WTC11 (cell line): ENCODE measurements at regions not wholly inside any gene's neighbourhood (a gene's known extent, or its start where the extent isn't known, plus 50 kb on each side); places are given as distances from the start of the nearest gene placed in this dataset.

Experiments used
- ATAC-seq: fragments of 200-7000 bp; cut with Tn5 transposase; 2 replicates; pipeline ENCODE4 v1.10.0; 2021; ENCODE audit warnings: mild to moderate bottlenecking, moderate library complexity
- CTCF ChIA-PET: fragments of 300-600 bp; sonication (Branson Sonifier 250); formaldehyde crosslinking; loops from one replicate; lab custom pipeline; 2021; ENCODE audit warnings: antibody characterized with exemption; lab: Charles Lee
- POLR2A ChIA-PET: fragments of 350-600 bp; sonication (Branson Sonifier 250); formaldehyde crosslinking; loops from one replicate; lab custom pipeline; 2021; ENCODE audit warnings: antibody characterized with exemption; lab: Charles Lee
- DNase-seq: peaks from one replicate; pipeline ENCODE4 v3.0.0; 2021; ENCODE audit warnings: low spot score
- H3K27ac Mint-ChIP-seq: 2 replicates; pipeline ENCODE4 v1.8.0; 2021; ENCODE audit warnings: mixed read lengths
- H3K27me3 Mint-ChIP-seq: 2 replicates; pipeline ENCODE4 v1.8.0; 2021; ENCODE audit warnings: low read depth, mild to moderate bottlenecking, moderate library complexity, mixed read lengths
- H3K36me3 Mint-ChIP-seq: 2 replicates; pipeline ENCODE4 v1.8.0; 2021; ENCODE audit warnings: mixed read lengths
- H3K4me1 Mint-ChIP-seq: 2 replicates; pipeline ENCODE4 v1.8.0; 2022; ENCODE audit warnings: mixed read lengths
- H3K4me3 Mint-ChIP-seq: 2 replicates; pipeline ENCODE4 v1.8.0; 2021; ENCODE audit warnings: mild to moderate bottlenecking, moderate library complexity, mixed read lengths
- H3K9me3 Mint-ChIP-seq: 2 replicates; pipeline ENCODE4 v1.8.0; 2021; ENCODE audit warnings: mixed read lengths
- CTCF ChIP-seq: fragments of 200-600 bp; IDR thresholded peaks from 2 replicates; pipeline ENCODE4 v1.8.0; 2022; ENCODE audit warnings: antibody characterized with exemption
- IRF2 ChIP-seq: sonication (generic); formaldehyde crosslinking; IDR thresholded peaks from 2 replicates; pipeline ENCODE4 v1.8.0; 2022; ENCODE audit warnings: low read depth, missing genetic modification reagents, borderline replicate concordance
- NR1H2 ChIP-seq: sonication (generic); formaldehyde crosslinking; IDR thresholded peaks from 2 replicates; pipeline ENCODE4 v1.9.0; 2021; ENCODE audit warnings: mild to moderate bottlenecking, moderate library complexity, missing genetic modification reagents
- USF2 ChIP-seq: sonication (generic); formaldehyde crosslinking; IDR thresholded peaks from 2 replicates; pipeline ENCODE4 v1.8.1; 2023; ENCODE audit warnings: mild to moderate bottlenecking, missing genetic modification reagents, moderate library complexity
- ZSCAN18 ChIP-seq: fragments of 250-450 bp; sonication (Bioruptor Pico); IDR thresholded peaks from 2 replicates; pipeline ENCODE4 v2.1.2; 2022; ENCODE audit warnings: mild to moderate bottlenecking, moderate library complexity

GRCh38 chr10:127678091-127678490 lies 58.9 kb upstream of the FOXI2 start (continued):
- TF ChIP-seq IRF2 (no peak), ZSCAN18 (CRISPR knock-in tag) (no peak)

GRCh38 chr10:127679642-127680255 lies 57.2 kb upstream of the FOXI2 start:
- DNase-seq: peak; percentile 22
- Mint-ChIP-seq H3K36me3 (no peaks in the 10 kb centered on the region), H3K4me1 (peaks cover 8% of the 10 kb centered on the region), H3K4me3 (no peak overlapping the region), H3K27ac (no peak overlapping the region), H3K27me3 (no peaks in the 10 kb centered on the region), H3K9me3 (no peaks in the 10 kb centered on the region)
- TF ChIP-seq USF2 (CRISPR knock-in tag): no peak
- TF ChIP-seq NR1H2 (CRISPR knock-in tag): no peak
- peak; percentile 62 for TF ChIP-seq CTCF
- ATAC-seq: peak; percentile 43; the same call in 1 of the 2 replicates
- ChIA-PET POLR2A (interaction anchor here (1.6 kb wide), 1 partner anchor 15 kb away, joined by 5 read pairs; no protein-coding TSS in a partner anchor), CTCF (interaction anchor here (0.9 to 7.9 kb wide), 11 partner anchors 10 to 174 kb away, joined by 3 to 47 read pairs (median 5); no protein-coding TSS in a partner anchor)
